Naive thymus-derived CD4-positive, alpha-beta T cell (primary cell): ENCODE measurements at regions not wholly inside any gene's neighbourhood (a gene's known extent, or its start where the extent isn't known, plus 50 kb on each side); places are given as distances from the start of the nearest gene placed in this dataset.

Experiments used
- ATAC-seq: fragments of 150-1000 bp; cut with Tn5 transposase; 2 replicates; pipeline ENCODE4 v1.10.0; 2021; ENCODE audit warnings: mild to moderate bottlenecking, moderate library complexity
- CTCF ChIA-PET: fragments of 350-600 bp; sonication (Branson Sonifier 250); formaldehyde crosslinking; loops from one replicate; lab custom pipeline; 2021; ENCODE audit warnings: antibody characterized with exemption; lab: Charles Lee
- POLR2A ChIA-PET: fragments of 350-600 bp; sonication (Branson Sonifier 250); formaldehyde crosslinking; loops from one replicate; lab custom pipeline; 2021; ENCODE audit warnings: antibody characterized with exemption, inconsistent platforms; lab: Charles Lee
- DNase-seq, 9 donors: peaks; one replicate each; pipeline versions ENCODE4 v3.0.0 to v3.0.0-alpha.2; 2020 to 2022; ENCODE audit warnings: mixed read lengths in 1 of 9
- H3K27ac ChIP-seq: one replicate; pipeline ENCODE4 v1.7.0; 2013; ENCODE audit warnings: mild to moderate bottlenecking, low read depth, low read length, moderate library complexity
- H3K27me3 ChIP-seq, 2 donors: one replicate each; pipeline ENCODE4 v1.7.0; 2013; ENCODE audit warnings: low read length in 2 of 2, mild to moderate bottlenecking in 2 of 2, moderate library complexity in 2 of 2; ENCODE audit not compliant: control insufficient read depth in 2 of 2, insufficient read depth in 2 of 2
- H3K36me3 ChIP-seq, 3 experiments: 1 replicate in 2 of 3; 2 replicates in 1 of 3; pipeline ENCODE4 v1.7.0; 2013; ENCODE audit warnings: low read length in 3 of 3, mild to moderate bottlenecking in 3 of 3, moderate library complexity in 1 of 3; ENCODE audit not compliant: insufficient read depth in 3 of 3, control insufficient read depth in 2 of 3
- H3K4me1 ChIP-seq, 2 donors: one replicate each; pipeline ENCODE4 v1.7.0; 2013; ENCODE audit warnings: low read length in 2 of 2, mild to moderate bottlenecking in 2 of 2, moderate library complexity in 1 of 2; ENCODE audit not compliant: control insufficient read depth in 2 of 2, insufficient read depth in 2 of 2
- H3K4me3 ChIP-seq: 2 replicates; pipeline ENCODE4 v1.7.0; 2013; ENCODE audit warnings: mild to moderate bottlenecking, low read length
- H3K9me3 ChIP-seq, 3 experiments: 1 replicate in 2 of 3; 2 replicates in 1 of 3; pipeline ENCODE4 v1.7.0; 2013; ENCODE audit warnings: low read length in 3 of 3; ENCODE audit not compliant: control insufficient read depth in 2 of 3
- H3K27ac Mint-ChIP-seq, 9 donors: one replicate each; pipeline ENCODE4 v1.8.0; 2020 to 2022; ENCODE audit warnings: mixed read lengths in 9 of 9, mild to moderate bottlenecking in 8 of 9, moderate library complexity in 5 of 9, inconsistent platforms in 2 of 9
- H3K27me3 Mint-ChIP-seq, 5 donors: one replicate each; pipeline ENCODE4 v1.8.0; 2021 to 2022; ENCODE audit warnings: mixed read lengths in 5 of 5, mild to moderate bottlenecking in 1 of 5
- H3K36me3 Mint-ChIP-seq, 5 donors: one replicate each; pipeline ENCODE4 v1.8.0; 2020 to 2022; ENCODE audit warnings: mixed read lengths in 5 of 5, mild to moderate bottlenecking in 3 of 5, inconsistent platforms in 1 of 5
- H3K4me1 Mint-ChIP-seq, 7 donors: one replicate each; pipeline ENCODE4 v1.8.0; 2020 to 2022; ENCODE audit warnings: mixed read lengths in 7 of 7, mild to moderate bottlenecking in 3 of 7, inconsistent platforms in 1 of 7
- H3K4me3 Mint-ChIP-seq, 10 donors: one replicate each; pipeline ENCODE4 v1.8.0; 2020 to 2022; ENCODE audit warnings: mild to moderate bottlenecking in 10 of 10, mixed read lengths in 10 of 10, moderate library complexity in 6 of 10, inconsistent platforms in 2 of 10
- H3K9me3 Mint-ChIP-seq, 11 donors: one replicate each; pipeline ENCODE4 v1.8.0; 2020 to 2022; ENCODE audit warnings: mixed read lengths in 11 of 11, mild to moderate bottlenecking in 4 of 11, inconsistent platforms in 1 of 11, moderate library complexity in 1 of 11
- intact Hi-C, 2 donors: fragments of 100-400 bp; cut with micrococcal nuclease; formaldehyde crosslinking; loops; one replicate each; pipeline ENCODE4 v1.15.1; 2023

- POLR2A ChIA-PET: no interaction called here
- Histone ChIP-seq H3K9me3 (no peaks in the 10 kb centered on the region), H3K27ac (no peak overlapping the region), H3K27me3 (no peaks in the 10 kb centered on the region), H3K36me3 (no peaks in the 10 kb centered on the region), H3K4me3 (no peak overlapping the region), H3K4me1 (no peaks in the 10 kb centered on the region)
- DNase-seq (no peak), ATAC-seq (no peak)
- Mint-ChIP-seq H3K27me3 (no peaks in the 10 kb centered on the region), H3K27ac (no peak overlapping the region), H3K9me3 (peaks cover 0 to 36% (median 5%) of the 10 kb centered on the region in 11 donors), H3K36me3 (no peaks in the 10 kb centered on the region), H3K4me1 (no peaks in the 10 kb centered on the region), H3K4me3 (no peak overlapping the region)
- CTCF ChIA-PET: no interaction called here
- intact Hi-C loops: no loop called here
These were observed 473.8 kb upstream of the PTPRD start for GRCh38 chr9:11086561-11086960.

- H3K36me3 Mint-ChIP-seq: no peaks in the 10 kb centered on the region
- H3K27ac Mint-ChIP-seq: no peak overlapping the region
- intact Hi-C loops: no loop called here
- H3K4me3 Mint-ChIP-seq: no peak overlapping the region
- Histone ChIP-seq H3K36me3 (no peaks in the 10 kb centered on the region), H3K27me3 (no peaks in the 10 kb centered on the region), H3K4me1 (no peaks in the 10 kb centered on the region), H3K4me3 (no peak overlapping the region), H3K9me3 (no peaks in the 10 kb centered on the region), H3K27ac (no peak overlapping the region)
- H3K9me3 Mint-ChIP-seq: peaks cover 0 to 40% (median 6%) of the 10 kb centered on the region in 11 donors
- no peaks in the 10 kb centered on the region for H3K27me3 Mint-ChIP-seq
- no peaks in the 10 kb centered on the region for H3K4me1 Mint-ChIP-seq
- ATAC-seq (no peak), DNase-seq (no peak)
- CTCF ChIA-PET: interaction anchor here (0.6 kb wide), 1 partner anchor 12 kb away, joined by 6 read pairs; no protein-coding TSS in a partner anchor
- POLR2A ChIA-PET: interaction anchor here (0.7 kb wide), 1 partner anchor 172 kb away, joined by 3 read pairs; no protein-coding TSS in a partner anchor
These were observed 476.1 kb upstream of the PTPRD start for GRCh38 chr9:11088821-11089374.

- intact Hi-C loops: no loop called here
- Histone ChIP-seq H3K36me3 (no peaks in the 10 kb centered on the region), H3K4me3 (no peak overlapping the region), H3K27me3 (no peaks in the 10 kb centered on the region), H3K27ac (no peak overlapping the region), H3K4me1 (no peaks in the 10 kb centered on the region), H3K9me3 (no peaks in the 10 kb centered on the region)
- Mint-ChIP-seq H3K9me3 (peaks cover 0 to 35% (median 9%) of the 10 kb centered on the region in 11 donors), H3K4me3 (no peak overlapping the region), H3K27me3 (no peaks in the 10 kb centered on the region), H3K36me3 (no peaks in the 10 kb centered on the region), H3K27ac (no peak overlapping the region), H3K4me1 (no peaks in the 10 kb centered on the region)
- POLR2A ChIA-PET: no interaction called here
- CTCF ChIA-PET: no interaction called here
- DNase-seq: no peak
- no peak for ATAC-seq
These were observed 480.2 kb upstream of the PTPRD start for GRCh38 chr9:11092974-11093373.

GRCh38 chr9:11097020-11097419, 484.2 kb upstream of the PTPRD start:
- no peaks in the 10 kb centered on the region for H3K4me1 ChIP-seq
- no peaks in the 10 kb centered on the region for H3K27me3 ChIP-seq
- ChIA-PET CTCF (no interaction called here), POLR2A (no interaction called here)
- no peaks in the 10 kb centered on the region for H3K9me3 ChIP-seq
- no peak for ATAC-seq
- peaks cover 3 to 39% (median 16%) of the 10 kb centered on the region in 11 donors for H3K9me3 Mint-ChIP-seq
- no peak for DNase-seq
- no peaks in the 10 kb centered on the region for H3K4me1 Mint-ChIP-seq
- intact Hi-C loops: no loop called here
- no peak overlapping the region for H3K4me3 ChIP-seq
- H3K27me3 Mint-ChIP-seq: no peaks in the 10 kb centered on the region
- no peak overlapping the region for H3K27ac Mint-ChIP-seq
- no peaks in the 10 kb centered on the region for H3K36me3 Mint-ChIP-seq
- H3K36me3 ChIP-seq: no peaks in the 10 kb centered on the region
- H3K27ac ChIP-seq: no peak overlapping the region
- H3K4me3 Mint-ChIP-seq: no peak overlapping the region

GRCh38 chr9:11103525-11103924, 490.7 kb upstream of the PTPRD start:
- Histone ChIP-seq H3K36me3 (no peaks in the 10 kb centered on the region), H3K27ac (no peak overlapping the region), H3K4me3 (no peak overlapping the region), H3K4me1 (no peaks in the 10 kb centered on the region), H3K9me3 (peaks cover 0 to 1% (median 0%) of the 10 kb centered on the region in 3 experiments), H3K27me3 (no peaks in the 10 kb centered on the region)
- ATAC-seq (no peak), DNase-seq (no peak)
- no peak overlapping the region for H3K4me3 Mint-ChIP-seq
- intact Hi-C loops: no loop called here
- no peaks in the 10 kb centered on the region for H3K27me3 Mint-ChIP-seq
- H3K36me3 Mint-ChIP-seq: no peaks in the 10 kb centered on the region
- H3K27ac Mint-ChIP-seq: no peak overlapping the region
- H3K4me1 Mint-ChIP-seq: no peaks in the 10 kb centered on the region
- ChIA-PET POLR2A (no interaction called here), CTCF (no interaction called here)
- H3K9me3 Mint-ChIP-seq: peaks cover 6 to 38% (median 15%) of the 10 kb centered on the region in 11 donors

- H3K27ac ChIP-seq: no peak overlapping the region
- ChIA-PET POLR2A (no interaction called here), CTCF (no interaction called here)
- no peaks in the 10 kb centered on the region for H3K27me3 ChIP-seq
- intact Hi-C loops: no loop called here
- no peaks in the 10 kb centered on the region for H3K27me3 Mint-ChIP-seq
- ATAC-seq (no peak), DNase-seq (no peak)
- H3K9me3 ChIP-seq: peaks cover 0 to 5% (median 0%) of the 10 kb centered on the region in 3 experiments
- H3K4me3 ChIP-seq: no peak overlapping the region
- no peak overlapping the region for H3K4me3 Mint-ChIP-seq
- no peak overlapping the region for H3K27ac Mint-ChIP-seq
- no peaks in the 10 kb centered on the region for H3K4me1 ChIP-seq
- no peaks in the 10 kb centered on the region for H3K36me3 ChIP-seq
- H3K36me3 Mint-ChIP-seq: peaks cover 0 to 6% (median 0%) of the 10 kb centered on the region in 5 donors
- peaks cover 0 to 1% (median 0%) of the 10 kb centered on the region in 7 donors for H3K4me1 Mint-ChIP-seq
- H3K9me3 Mint-ChIP-seq: peaks cover 5 to 45% (median 17%) of the 10 kb centered on the region in 11 donors
These were observed 494.4 kb upstream of the PTPRD start for GRCh38 chr9:11107196-11107595.

GRCh38 chr9:11128156-11128555, 515.4 kb upstream of the PTPRD start:
- DNase-seq (no peak), ATAC-seq (no peak)
- Histone ChIP-seq H3K27me3 (no peaks in the 10 kb centered on the region), H3K4me3 (no peak overlapping the region), H3K4me1 (no peaks in the 10 kb centered on the region), H3K36me3 (no peaks in the 10 kb centered on the region), H3K9me3 (no peaks in the 10 kb centered on the region), H3K27ac (no peak overlapping the region)
- Mint-ChIP-seq H3K27ac (no peak overlapping the region), H3K9me3 (peaks cover 3 to 28% (median 13%) of the 10 kb centered on the region in 11 donors), H3K4me3 (no peak overlapping the region), H3K36me3 (no peaks in the 10 kb centered on the region), H3K27me3 (no peaks in the 10 kb centered on the region), H3K4me1 (no peaks in the 10 kb centered on the region)
- ChIA-PET POLR2A (no interaction called here), CTCF (no interaction called here)
- intact Hi-C loops: loop anchor here in 1 of 2 donors (10.0 kb wide), 1 partner anchor 57 kb away; no protein-coding TSS in a partner anchor
